Body of pancreas (tissue), 4 donors: ENCODE measurements at regions not wholly inside any gene's neighbourhood (a gene's known extent, or its start where the extent isn't known, plus 50 kb on each side); places are given as distances from the start of the nearest gene placed in this dataset.

Experiments used
- ATAC-seq: fragments of 150-250 bp; one replicate; pipeline ENCODE4 v1.9.1; 2016
- DNase-seq, 4 donors: peaks; one replicate each; pipeline ENCODE4 v3.0.0-alpha.2; 2019
- H3K27ac ChIP-seq, 4 donors: fragments of 200-600 bp; sonication (generic); 1 replicate in 3 of 4; 2 replicates in 1 of 4; pipeline versions ENCODE4 v1.5.1 to v1.6.1; 2016 to 2019; ENCODE audit warnings: mild to moderate bottlenecking in 1 of 4, mixed read lengths in 1 of 4, moderate library complexity in 1 of 4
- H3K27me3 ChIP-seq, 2 donors: fragments of 200-600 bp; sonication (generic); one replicate each; pipeline ENCODE4 v1.6.0; 2016; ENCODE audit warnings: mild to moderate bottlenecking in 1 of 2
- H3K36me3 ChIP-seq, 2 donors: fragments of 200-600 bp; sonication (generic); replicated peaks in 1 of 2; 2 replicates each; pipeline ENCODE4 v1.5.1; 2016; ENCODE audit warnings: low read depth in 2 of 2; ENCODE audit not compliant: insufficient read depth in 1 of 2
- H3K4me1 ChIP-seq: fragments of 200-600 bp; sonication (generic); one replicate; pipeline ENCODE4 v1.6.0; 2016
- H3K4me3 ChIP-seq, 2 donors: fragments of 200-600 bp; sonication (generic); 1 replicate in 1 of 2; 2 replicates in 1 of 2; pipeline ENCODE4 v1.5.1; 2016 to 2019
- H3K9me3 ChIP-seq, 3 donors: fragments of 200-600 bp; sonication (generic); 1 replicate in 2 of 3; 2 replicates in 1 of 3; pipeline ENCODE4 v1.5.1; 2016
- POLR2A ChIP-seq, 3 donors: fragments of 450-650 bp; IDR thresholded peaks; one replicate each; pipeline ENCODE4 v1.6.1; 2016; ENCODE audit warnings: antibody characterized with exemption in 3 of 3, mild to moderate bottlenecking in 2 of 3
- WGBS, 2 donors: methylation state at CpG; one replicate each; pipeline ENCODE4 v1.1.5; 2017; 5-methylcytosine and 5-hydroxymethylcytosine counted together
- intact Hi-C: fragments of 100-400 bp; cut with DNase I; formaldehyde crosslinking; loops from one replicate; pipeline ENCODE4 v1.15.1; 2023
- TF ChIP-seq, protein P1 (sequence below), 7 experiments: fragments of 450-650 bp in 4 of 7; fragments of 200-600 bp in 3 of 7; sonication (generic) in 3 of 7; IDR thresholded peaks; one replicate each; pipeline ENCODE4 v1.5.1; 2016 to 2019; ENCODE audit warnings: antibody characterized with exemption in 7 of 7

DNA sequence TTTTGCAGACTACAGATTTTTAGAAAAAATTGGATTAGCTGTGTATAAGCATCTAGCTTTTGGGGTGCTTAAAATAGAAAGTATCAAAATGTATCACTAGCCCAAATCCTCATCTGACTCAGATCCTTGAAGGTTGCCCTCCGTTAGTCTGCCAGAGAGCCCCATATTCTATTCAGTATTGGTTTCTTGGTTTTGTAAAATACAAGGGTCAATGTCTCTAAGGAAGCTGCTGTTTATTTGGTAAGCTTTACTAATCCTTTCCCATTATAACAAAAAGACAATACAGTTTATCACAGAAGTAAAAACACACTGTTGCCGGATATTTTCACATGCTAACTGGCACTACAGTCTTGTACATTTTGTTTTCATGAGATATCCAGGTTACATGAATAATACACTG lies 92.8 kb upstream of the PTHLH start:
- 79 to 87% methylated on average over 2 of the region's 2 CpGs for WGBS, 2 donors
- TF ChIP-seq, protein P1, sequence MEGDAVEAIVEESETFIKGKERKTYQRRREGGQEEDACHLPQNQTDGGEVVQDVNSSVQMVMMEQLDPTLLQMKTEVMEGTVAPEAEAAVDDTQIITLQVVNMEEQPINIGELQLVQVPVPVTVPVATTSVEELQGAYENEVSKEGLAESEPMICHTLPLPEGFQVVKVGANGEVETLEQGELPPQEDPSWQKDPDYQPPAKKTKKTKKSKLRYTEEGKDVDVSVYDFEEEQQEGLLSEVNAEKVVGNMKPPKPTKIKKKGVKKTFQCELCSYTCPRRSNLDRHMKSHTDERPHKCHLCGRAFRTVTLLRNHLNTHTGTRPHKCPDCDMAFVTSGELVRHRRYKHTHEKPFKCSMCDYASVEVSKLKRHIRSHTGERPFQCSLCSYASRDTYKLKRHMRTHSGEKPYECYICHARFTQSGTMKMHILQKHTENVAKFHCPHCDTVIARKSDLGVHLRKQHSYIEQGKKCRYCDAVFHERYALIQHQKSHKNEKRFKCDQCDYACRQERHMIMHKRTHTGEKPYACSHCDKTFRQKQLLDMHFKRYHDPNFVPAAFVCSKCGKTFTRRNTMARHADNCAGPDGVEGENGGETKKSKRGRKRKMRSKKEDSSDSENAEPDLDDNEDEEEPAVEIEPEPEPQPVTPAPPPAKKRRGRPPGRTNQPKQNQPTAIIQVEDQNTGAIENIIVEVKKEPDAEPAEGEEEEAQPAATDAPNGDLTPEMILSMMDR (IDR thresholded peaks at IDR 0.05) = no peak
- no peaks in the 10 kb centered on the region for H3K4me1 ChIP-seq

DNA sequence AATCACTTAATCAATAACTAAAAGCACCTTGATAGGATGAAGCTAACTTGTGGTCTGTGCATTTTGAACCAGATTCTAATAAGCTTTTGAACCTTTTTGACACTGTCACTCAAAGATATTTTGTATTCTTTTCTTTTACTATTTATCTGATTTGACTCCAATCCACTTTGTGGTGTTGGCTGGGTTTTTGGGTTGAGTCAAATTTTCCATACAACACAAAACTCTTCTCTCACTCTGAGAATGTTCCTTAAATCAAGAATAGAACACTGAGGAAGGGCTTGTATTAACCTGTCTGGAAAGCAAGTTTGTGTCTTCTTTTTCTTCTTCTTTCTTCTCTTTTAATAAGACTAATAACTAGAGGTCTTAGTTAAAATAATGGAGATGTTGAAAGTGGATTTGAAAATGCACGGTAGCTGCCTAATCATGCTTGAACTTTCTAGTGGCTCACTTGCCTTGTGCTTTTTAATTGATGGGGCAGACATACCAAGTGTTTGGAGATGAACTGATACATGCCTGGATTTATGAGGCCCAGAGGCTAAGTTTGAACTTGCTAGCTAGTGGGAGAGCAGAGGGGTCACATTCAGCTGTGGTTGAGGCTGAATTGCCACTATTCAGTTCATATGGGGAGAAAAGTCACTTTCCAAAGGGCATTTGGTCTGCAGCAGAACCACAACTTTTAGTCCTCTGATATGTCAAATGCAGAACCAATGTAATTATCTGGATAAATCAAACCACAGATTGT lies 93.5 kb upstream of the PTHLH start:
- no peaks in the 10 kb centered on the region for H3K9me3 ChIP-seq
- no peak for ATAC-seq
- TF ChIP-seq, protein P1 (IDR thresholded peaks at IDR 0.05) = no peak
- TF ChIP-seq POLR2A (IDR thresholded peaks at IDR 0.05) = no peak
- H3K36me3 ChIP-seq = no peaks in the 10 kb centered on the region
- intact Hi-C loops = no loop called here
- no peaks in the 10 kb centered on the region for H3K4me1 ChIP-seq
- H3K4me3 ChIP-seq = no peak overlapping the region
- DNase-seq = no peak
- H3K27ac ChIP-seq = no peak overlapping the region
- 93 to 96% methylated on average over 1 of the region's 1 CpG for WGBS, 2 donors
- no peaks in the 10 kb centered on the region for H3K27me3 ChIP-seq

More for the DNA sequence above, 92.8 kb upstream of the PTHLH start:
- H3K4me3 ChIP-seq = no peak overlapping the region
- H3K9me3 ChIP-seq = no peaks in the 10 kb centered on the region
- no peaks in the 10 kb centered on the region for H3K27me3 ChIP-seq
- H3K27ac ChIP-seq = no peak overlapping the region
- no peaks in the 10 kb centered on the region for H3K36me3 ChIP-seq
- intact Hi-C loops = no loop called here
- DNase-seq (no peak), ATAC-seq (no peak)

DNA sequence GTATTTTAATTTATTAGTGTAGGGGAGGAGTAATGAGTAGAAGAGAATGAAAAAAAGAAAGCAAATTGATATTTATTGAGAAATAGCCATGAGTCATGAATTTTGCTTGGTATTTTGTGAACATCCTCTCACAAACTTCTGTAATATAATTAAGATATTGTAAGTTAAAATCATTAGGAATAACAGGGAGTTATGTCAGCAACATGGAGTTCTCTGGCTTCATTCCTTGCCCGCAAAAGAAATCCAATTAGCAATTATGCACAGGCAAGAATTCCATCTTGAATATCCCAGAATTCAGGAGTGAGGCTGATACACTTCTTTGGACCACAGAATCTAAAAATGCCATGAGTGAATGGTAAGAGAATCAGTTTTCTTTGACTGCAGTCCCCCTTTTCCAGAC lies 94.3 kb upstream of the PTHLH start:
- ATAC-seq (no peak), DNase-seq (no peak)
- Histone ChIP-seq H3K27ac (no peak overlapping the region), H3K4me3 (no peak overlapping the region), H3K9me3 (no peaks in the 10 kb centered on the region), H3K27me3 (no peaks in the 10 kb centered on the region), H3K4me1 (no peaks in the 10 kb centered on the region), H3K36me3 (no peaks in the 10 kb centered on the region)
- 96 to 100% methylated on average over 1 of the region's 1 CpG for WGBS, 2 donors
- TF ChIP-seq, protein P1 (IDR thresholded peaks at IDR 0.05) = no peak
- TF ChIP-seq POLR2A (IDR thresholded peaks at IDR 0.05) = no peak
- intact Hi-C loops = no loop called here

DNA sequence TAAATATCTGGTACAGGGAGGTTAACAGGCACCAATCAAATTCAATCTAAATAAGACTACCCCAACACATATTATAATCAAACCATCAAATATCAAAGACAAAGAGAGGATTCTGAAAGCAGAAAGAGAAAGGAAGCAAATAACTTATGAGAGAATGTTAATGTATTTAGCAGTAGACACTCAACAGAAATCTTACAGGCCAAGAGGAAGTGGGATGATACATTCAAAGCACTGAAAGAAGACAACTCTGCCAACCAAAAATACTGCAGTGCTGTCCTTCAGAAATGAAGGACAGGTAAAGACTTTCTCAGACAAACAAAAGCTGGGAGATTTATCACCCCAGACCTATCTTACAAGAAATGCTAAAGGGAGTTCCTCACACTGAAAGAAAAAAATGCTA lies 95.9 kb upstream of the PTHLH start:
- intact Hi-C loops = no loop called here
- ATAC-seq = no peak
- no peak for TF ChIP-seq POLR2A (IDR thresholded peaks at IDR 0.05)
- TF ChIP-seq, protein P1 (IDR thresholded peaks at IDR 0.05) = no peak
- no peak overlapping the region for H3K4me3 ChIP-seq
- H3K9me3 ChIP-seq = no peaks in the 10 kb centered on the region
- DNase-seq = no peak
- no peaks in the 10 kb centered on the region for H3K27me3 ChIP-seq
- H3K36me3 ChIP-seq = no peaks in the 10 kb centered on the region
- no peaks in the 10 kb centered on the region for H3K4me1 ChIP-seq
- no peak overlapping the region for H3K27ac ChIP-seq

DNA sequence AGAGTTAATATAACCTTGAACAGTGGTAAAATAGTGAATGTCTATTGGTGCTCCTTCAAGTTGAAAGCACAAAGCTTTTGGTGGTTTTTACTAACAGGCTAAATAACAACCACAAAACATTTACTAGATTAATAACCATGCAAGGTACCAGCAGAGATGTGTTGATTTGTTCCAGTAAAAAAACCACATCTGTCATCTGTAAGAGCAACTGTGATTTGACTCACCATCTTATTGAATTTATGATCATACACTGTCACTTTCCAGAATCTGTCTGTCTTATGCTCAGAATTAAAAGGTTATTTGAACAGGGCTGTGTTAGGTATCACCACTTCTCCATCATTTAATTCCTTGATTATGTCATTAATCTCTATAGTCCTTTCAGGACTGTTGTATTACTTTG lies 107.0 kb upstream of the PTHLH start:
- ATAC-seq (no peak), DNase-seq (no peak)
- intact Hi-C loops = no loop called here
- Histone ChIP-seq H3K27me3 (no peaks in the 10 kb centered on the region), H3K36me3 (no peaks in the 10 kb centered on the region), H3K4me1 (no peaks in the 10 kb centered on the region), H3K9me3 (no peaks in the 10 kb centered on the region), H3K4me3 (no peak overlapping the region), H3K27ac (no peak overlapping the region)
- no peak for TF ChIP-seq POLR2A (IDR thresholded peaks at IDR 0.05)
- TF ChIP-seq, protein P1 (IDR thresholded peaks at IDR 0.05) = no peak
